ENCODE measurements at regions not wholly inside any gene's neighbourhood (a gene's known extent, or its start where the extent isn't known, plus 50 kb on each side); places are given as distances from the start of the nearest gene placed in this dataset.

DNA sequence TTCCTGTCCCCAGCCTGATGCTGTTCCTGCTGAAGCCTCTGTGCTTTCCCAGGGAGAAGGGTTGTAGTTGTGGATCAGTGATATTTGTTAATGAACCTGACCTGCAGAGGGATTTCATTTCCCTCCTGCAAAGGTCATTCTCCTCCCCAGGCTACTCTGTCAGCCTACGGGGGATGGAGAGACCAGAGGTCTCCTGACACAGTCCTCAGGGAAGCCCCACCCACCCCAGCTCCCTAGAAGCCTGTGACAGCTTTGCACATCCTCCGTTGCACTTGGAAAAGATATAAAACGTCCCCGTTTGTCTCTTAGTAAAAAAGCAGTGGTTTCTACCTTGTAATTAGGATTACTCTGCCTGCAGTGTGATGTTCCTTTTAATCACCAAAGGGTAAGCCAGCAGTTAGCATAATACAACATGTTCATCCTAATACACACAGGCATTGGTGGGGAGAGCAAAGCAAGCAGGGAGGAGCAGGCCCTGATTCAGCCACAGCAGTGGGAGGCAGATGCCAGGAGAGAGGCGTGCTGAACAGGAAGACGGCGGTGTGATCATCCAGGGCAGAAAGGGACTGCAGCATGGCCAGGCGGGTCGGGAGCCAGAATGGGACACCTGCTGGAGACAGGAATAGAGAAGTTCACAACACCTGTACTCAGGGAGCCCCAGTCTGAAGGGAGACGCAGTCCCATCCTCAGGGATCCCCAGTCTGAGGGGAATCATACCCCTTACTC is 293.5 kb downstream of the LRFN2 start:
- no peak for DNase-seq (ENCODE audit: low read depth)
- H3K4me3 ChIP-seq (ENCODE audit: low read depth, low read length), result no peak overlapping the region
- TF ChIP-seq MYC (IDR thresholded peaks at IDR 0.05; ENCODE audit: low read depth, low read length) (no peak), POLR2A (IDR thresholded peaks at IDR 0.05; ENCODE audit: extremely low read depth, insufficient read length) (no peak)
- TF ChIP-seq, protein P1, sequence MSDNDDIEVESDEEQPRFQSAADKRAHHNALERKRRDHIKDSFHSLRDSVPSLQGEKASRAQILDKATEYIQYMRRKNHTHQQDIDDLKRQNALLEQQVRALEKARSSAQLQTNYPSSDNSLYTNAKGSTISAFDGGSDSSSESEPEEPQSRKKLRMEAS (IDR thresholded peaks at IDR 0.05; ENCODE audit: low read depth, low read length), result no peak
- TF ChIP-seq, protein P2, sequence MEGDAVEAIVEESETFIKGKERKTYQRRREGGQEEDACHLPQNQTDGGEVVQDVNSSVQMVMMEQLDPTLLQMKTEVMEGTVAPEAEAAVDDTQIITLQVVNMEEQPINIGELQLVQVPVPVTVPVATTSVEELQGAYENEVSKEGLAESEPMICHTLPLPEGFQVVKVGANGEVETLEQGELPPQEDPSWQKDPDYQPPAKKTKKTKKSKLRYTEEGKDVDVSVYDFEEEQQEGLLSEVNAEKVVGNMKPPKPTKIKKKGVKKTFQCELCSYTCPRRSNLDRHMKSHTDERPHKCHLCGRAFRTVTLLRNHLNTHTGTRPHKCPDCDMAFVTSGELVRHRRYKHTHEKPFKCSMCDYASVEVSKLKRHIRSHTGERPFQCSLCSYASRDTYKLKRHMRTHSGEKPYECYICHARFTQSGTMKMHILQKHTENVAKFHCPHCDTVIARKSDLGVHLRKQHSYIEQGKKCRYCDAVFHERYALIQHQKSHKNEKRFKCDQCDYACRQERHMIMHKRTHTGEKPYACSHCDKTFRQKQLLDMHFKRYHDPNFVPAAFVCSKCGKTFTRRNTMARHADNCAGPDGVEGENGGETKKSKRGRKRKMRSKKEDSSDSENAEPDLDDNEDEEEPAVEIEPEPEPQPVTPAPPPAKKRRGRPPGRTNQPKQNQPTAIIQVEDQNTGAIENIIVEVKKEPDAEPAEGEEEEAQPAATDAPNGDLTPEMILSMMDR (IDR thresholded peaks at IDR 0.05; ENCODE audit: low read depth, low read length), result no peak

DNA sequence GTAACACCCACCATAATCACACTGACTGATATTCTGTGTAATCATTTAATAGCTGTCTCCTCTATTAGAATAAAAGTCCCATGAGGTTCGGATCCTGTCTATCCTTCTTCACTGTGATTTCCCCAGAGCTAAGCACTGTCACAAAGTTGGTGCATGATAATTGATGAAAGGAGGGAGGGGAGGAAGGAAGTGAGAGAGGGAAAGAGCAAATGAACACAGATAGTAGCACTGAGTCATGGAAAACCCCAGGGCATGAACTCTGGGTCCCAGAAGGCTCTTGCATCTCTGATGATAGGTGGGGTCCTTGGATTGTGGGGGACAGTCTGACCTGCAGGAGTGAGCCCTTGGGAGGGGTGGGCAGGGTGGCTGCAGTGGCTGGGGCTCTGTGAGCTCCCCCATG is 294.1 kb downstream of the LRFN2 start:
- TF ChIP-seq, protein P1 (IDR thresholded peaks at IDR 0.05; ENCODE audit: low read depth, low read length), result no peak
- TF ChIP-seq MYC (IDR thresholded peaks at IDR 0.05; ENCODE audit: low read depth, low read length) (no peak), POLR2A (IDR thresholded peaks at IDR 0.05; ENCODE audit: extremely low read depth, insufficient read length) (no peak)
- TF ChIP-seq, protein P2 (IDR thresholded peaks at IDR 0.05; ENCODE audit: low read depth, low read length), result no peak
- DNase-seq (ENCODE audit: low read depth), result no peak
- H3K4me3 ChIP-seq (ENCODE audit: low read depth, low read length), result no peak overlapping the region

DNA sequence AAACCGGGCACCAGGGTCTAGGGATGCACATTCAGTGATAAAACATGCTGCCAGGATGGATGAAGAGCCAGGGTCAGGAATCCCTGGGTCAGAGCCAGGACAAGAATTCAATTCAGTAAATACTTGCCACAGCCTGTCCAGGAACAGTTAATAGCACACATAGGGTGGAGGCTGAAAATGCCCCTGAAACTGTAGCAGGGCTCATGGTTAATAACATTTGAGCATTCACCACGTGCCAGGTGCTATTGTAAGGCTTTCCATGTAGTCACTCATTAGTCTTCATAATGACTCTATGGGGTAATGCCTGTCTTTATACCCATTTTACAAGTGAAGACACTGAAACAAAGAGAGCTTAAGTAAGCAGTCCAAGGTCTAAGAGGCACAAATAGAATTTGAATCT is 296.3 kb downstream of the LRFN2 start:
- no peak for TF ChIP-seq POLR2A (IDR thresholded peaks at IDR 0.05; ENCODE audit: extremely low read depth, insufficient read length)
- TF ChIP-seq MYC (IDR thresholded peaks at IDR 0.05; ENCODE audit: low read depth, low read length), result no peak
- TF ChIP-seq, protein P2 (IDR thresholded peaks at IDR 0.05; ENCODE audit: low read depth, low read length), result no peak
- TF ChIP-seq, protein P1 (IDR thresholded peaks at IDR 0.05; ENCODE audit: low read depth, low read length), result no peak
- H3K4me3 ChIP-seq (ENCODE audit: low read depth, low read length), result no peak overlapping the region
- DNase-seq (ENCODE audit: low read depth), result no peak

DNA sequence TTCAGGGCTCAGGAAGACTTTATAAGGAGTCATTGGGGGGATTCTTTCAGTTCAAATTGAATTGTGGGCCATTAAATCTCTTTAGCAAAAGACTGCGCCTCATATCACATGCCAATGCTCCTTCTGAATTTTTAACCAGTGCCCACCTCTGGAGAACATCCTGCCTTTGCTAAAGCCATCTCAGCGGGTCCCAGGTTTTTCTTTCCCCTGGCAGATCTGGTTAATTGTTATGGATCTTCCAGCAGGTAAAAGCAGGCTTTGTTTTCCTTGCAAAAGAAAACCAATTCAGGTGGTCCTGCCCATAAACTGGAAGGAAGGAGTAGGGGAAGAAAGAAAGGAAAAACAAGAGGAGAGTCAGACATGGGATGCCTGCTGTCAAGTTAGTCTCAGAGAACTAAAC is 298.2 kb downstream of the LRFN2 start:
- no peak overlapping the region for H3K4me3 ChIP-seq (ENCODE audit: low read depth, low read length)

DNA sequence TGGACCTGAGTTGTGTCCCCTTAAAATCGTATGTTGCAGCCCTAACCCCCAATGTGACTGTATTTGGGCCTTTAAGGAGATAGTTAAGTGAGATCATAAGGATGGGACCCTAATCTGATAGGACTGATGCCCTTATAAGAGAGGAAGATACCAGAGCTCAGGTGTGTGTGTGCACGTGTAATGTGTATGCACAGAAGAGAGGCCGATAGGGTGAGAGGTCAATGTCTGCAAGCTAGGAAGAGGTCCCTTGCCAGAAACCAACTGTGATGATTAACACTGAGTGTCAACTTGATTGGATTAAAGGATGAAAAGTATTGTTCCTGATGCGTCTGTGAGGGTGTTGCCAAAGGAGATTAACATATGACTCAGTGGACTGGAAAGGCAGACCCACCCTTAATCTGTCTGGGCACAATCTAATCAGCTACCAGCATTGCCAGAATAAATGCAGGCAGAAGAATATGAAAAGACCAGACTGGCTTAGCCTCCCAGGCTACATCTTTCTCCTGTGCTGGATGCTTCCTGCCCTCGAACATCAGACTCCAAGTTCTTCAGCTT is 299.8 kb downstream of the LRFN2 start:
- TF ChIP-seq MYC (IDR thresholded peaks at IDR 0.05; ENCODE audit: low read depth, low read length), result no peak
- TF ChIP-seq, protein P2 (IDR thresholded peaks at IDR 0.05; ENCODE audit: low read depth, low read length), result no peak
- no peak for TF ChIP-seq POLR2A (IDR thresholded peaks at IDR 0.05; ENCODE audit: extremely low read depth, insufficient read length)
- TF ChIP-seq, protein P1 (IDR thresholded peaks at IDR 0.05; ENCODE audit: low read depth, low read length), result no peak
- no peak overlapping the region for H3K4me3 ChIP-seq (ENCODE audit: low read depth, low read length)
- DNase-seq (ENCODE audit: low read depth), result no peak

More for the DNA sequence above, 298.2 kb downstream of the LRFN2 start:
- TF ChIP-seq, protein P2 (IDR thresholded peaks at IDR 0.05; ENCODE audit: low read depth, low read length), result no peak
- TF ChIP-seq, protein P1 (IDR thresholded peaks at IDR 0.05; ENCODE audit: low read depth, low read length), result no peak
- TF ChIP-seq POLR2A (IDR thresholded peaks at IDR 0.05; ENCODE audit: extremely low read depth, insufficient read length), result no peak
- no peak for DNase-seq (ENCODE audit: low read depth)

Data from NB4 (cell line).